ENCODE measurements at regions not wholly inside any gene's neighbourhood (a gene's known extent, or its start where the extent isn't known, plus 50 kb on each side); places are given as distances from the start of the nearest gene placed in this dataset.
"Not testable (repeated sequence)": the region's sequence is repeated elsewhere in the genome, so short reads cannot be mapped to it uniquely, and the experiment has no call there.

DNA sequence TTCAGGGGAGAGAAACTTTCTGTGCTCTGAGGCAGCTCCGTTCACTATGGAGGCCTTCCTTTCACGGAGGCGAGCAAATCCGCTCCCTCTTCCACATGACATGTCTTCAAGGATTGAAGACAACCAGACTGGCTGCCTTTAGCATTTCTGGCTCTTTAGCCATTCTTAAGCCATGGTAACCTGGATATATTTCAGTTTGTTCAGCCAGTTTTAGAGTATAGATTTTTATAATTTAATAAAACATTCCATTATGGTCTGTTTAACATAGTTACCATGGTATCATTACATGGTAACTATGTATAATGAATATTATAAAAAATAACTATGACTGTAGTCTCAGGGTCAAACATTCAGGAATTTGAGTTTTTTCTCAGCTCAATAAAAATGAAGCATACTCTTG lies 54.2 kb upstream of the NFIA start:
- intact Hi-C loops (cut with DNase I): no loop called here
- no peak for DNase-seq (ENCODE audit: low spot score)

DNA sequence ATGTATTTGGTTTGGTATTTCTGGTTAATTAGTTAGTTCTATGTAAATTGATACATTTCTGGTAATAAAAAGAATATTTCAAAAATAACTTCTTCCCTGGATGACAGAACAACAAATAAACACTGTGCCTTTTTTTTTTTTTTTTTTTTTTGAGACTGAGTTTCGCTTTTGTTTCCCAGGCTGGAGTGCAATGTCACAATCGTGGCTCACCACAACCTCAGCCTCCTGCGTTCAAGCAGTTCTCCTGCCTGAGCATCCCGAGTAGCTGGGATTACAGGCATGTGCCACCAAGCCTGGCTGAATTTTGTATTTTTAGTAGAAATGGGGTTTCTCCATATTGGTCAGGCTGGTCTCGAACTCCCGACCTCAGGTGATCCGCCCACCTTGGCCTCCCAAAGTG lies 64.3 kb upstream of the NFIA start:
- DNase-seq (ENCODE audit: low spot score); intact Hi-C loops (cut with DNase I): not testable (repeated sequence)

DNA sequence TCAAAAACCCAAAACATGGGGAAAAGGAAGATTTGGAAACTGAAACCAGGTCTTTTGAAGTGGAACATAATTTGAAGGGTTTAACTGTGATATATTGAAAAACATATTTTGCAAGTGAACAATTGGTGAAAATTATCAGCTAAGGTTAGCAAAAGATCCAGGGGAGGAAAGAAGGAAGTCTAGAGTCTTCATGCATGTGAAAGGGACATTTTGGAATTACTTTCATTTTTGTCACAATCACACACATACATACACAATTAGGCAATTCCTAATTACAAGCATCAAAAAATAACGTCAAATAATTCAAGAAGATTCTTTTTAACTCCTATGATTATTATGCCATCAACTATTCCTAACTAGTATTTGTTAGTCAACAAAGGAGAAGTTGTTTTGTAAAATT lies 64.7 kb upstream of the NFIA start:
- DNase-seq (ENCODE audit: low spot score): no peak
- intact Hi-C loops (cut with DNase I): no loop called here

DNA sequence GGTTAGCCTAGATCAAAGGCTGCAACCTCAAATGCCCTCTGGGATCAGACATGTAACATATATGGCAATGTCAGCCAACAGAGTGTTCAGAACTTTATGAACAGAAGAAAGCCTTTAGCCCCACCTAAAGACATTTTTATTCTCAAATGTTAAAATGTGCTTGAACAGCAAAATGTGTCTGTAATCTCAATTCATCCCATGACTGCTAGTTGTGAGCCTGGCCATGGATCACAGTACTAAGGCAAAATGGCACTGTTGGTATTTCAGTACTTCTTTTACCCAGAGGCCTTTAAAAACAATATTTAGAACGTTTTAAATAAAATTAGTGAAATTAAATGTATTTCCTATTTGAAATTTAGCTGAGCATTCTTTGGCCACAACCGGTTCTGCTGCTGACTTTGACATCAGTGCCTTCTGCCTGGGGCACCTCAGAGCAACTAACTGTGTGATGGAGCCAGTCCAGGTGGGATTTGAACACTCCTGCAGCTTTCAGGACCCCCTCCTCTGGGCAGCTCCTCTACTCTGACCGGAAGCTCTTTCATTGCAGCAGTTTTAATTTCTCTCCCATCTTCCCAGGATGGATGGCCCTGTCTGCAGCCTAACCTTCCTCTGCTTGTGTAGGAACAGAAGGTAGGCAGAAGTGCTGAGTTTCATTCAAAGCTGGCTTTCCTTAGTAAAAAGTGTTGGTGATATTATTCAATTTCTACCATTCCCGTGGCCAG lies 68.3 kb upstream of the NFIA start:
- no peak for DNase-seq (ENCODE audit: low spot score)
- intact Hi-C loops (cut with DNase I): no loop called here

DNA sequence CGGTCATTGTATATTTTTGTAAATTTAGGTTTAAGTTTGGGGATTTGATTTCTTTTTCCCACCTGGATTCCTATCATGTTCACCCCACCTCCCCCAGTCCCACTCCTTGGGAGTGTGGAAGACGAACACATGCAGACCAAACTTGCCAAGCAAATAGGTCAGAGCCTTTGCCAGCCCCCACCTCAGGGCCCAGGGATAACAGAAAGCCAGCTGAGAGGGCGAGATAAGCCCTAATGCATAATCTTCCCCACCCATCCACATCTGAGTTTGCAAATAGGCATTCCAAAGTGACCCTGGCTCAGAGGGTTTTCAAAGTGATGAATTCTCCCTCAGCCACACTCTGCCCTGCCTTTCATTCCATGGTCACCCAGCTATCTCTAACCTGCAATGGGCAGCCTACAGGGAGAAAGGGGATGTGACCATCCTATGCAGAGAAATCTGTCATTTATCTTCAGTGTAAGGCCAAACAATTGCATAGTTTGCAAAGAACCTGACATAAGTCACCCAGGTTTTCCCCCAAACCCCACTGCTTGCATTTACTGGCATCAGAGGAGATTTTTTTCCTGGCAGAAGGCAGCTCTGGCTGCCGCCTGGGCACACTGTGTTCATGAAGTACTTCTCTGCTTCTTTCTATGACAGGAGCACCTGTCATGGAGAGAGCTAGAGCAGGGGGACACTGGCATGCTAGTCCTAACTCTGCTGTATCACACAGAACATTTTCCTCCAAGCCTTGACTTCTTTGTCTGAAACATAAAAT lies 69.0 kb upstream of the NFIA start:
- no peak for DNase-seq (ENCODE audit: low spot score)
- intact Hi-C loops (cut with DNase I): no loop called here

DNA sequence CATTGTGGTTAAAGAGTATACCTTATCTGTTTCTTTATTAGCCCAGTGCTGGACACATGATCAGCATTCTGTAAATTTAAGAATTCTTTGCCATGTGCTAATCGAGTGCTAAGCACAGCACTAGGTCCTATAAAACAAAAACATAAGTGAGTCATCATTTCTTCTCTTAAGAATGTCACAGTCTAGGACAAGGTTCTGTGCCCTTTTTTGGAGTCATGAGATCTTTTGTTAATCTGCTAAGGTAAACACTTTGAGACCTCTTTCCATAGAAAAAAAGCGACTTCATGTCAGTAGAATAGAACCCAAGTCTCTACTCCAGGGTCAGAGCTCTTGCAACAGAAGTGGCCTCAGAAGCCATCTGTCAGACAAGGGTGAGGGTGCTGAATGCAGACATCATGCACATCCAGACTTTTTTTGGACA lies 70.0 kb upstream of the NFIA start:
- intact Hi-C loops (cut with DNase I): no loop called here

DNA sequence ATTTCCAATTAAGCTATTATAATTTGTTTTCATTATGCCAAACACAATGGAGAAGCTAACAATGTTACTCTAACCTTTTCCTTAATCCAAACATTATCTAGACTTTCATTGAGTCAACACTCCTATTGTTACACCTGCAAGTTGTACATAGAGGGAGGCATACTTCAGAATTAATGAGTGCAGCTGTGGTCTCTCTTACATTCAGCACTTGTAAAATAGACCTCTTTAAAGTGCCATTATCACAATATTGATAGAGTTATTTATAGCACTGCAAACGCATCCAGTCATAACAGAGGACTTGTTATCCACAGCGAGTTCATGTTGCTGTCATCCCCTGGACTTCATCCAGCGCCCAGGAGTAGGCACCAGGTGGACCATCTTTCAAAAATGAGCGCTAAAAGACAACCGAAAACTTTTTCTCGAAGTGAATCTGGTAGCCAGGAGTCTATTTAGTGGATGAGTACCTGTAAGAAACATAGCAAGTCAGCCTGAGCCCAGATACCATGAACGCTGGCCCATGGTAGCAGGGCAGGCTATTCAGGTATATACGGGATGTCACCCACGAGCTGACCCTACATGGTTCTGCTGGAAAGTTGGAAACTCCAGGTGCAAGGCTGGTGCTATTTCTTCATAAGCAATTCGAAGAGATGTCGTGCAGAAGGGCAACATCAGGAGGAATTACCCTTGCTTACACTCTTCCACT lies 70.6 kb upstream of the NFIA start:
- no peak for DNase-seq (ENCODE audit: low spot score)
- intact Hi-C loops (cut with DNase I): no loop called here

More for the DNA sequence above, 70.0 kb upstream of the NFIA start:
- no peak for DNase-seq (ENCODE audit: low spot score)

DNA sequence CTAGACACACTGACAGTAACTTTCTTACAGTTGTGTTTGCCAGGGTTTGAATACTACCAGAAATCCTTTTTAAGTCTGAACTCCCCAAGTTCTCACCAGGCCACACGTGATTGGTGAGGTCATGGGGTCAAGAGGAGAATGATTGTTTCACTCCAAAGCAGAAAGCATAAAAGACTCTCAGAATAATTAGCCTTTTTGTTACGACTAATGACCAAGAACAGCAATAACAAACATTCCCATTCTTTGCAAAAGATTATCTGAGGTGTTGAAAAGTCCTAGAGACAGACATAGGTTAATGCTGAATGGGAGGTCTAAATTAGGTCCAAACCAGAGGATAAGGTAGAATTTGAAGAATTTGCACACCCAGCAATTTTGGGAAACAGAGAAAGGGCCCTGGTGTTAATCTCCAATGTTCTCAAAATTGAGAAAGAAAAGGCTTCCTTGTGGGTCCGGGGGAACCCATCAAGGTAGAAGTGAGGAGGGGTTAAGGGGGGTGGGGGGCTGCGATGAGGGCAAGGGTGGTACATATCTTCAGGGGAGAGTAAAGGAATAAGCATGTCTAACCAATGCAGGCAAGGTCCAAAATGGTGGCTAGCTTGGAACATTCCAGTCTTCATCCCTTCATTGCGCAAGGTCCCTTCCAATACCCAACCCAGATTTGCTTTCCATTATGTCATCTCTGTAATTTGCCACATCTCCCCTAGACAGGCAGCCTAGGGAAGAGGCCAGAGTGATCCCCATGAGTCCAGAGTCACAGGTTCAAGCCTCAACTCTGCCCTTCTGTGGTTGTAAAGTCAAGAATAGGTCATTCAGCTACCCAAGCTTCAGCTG lies 74.6 kb upstream of the NFIA start:
- intact Hi-C loops (cut with DNase I): no loop called here
- no peak for DNase-seq (ENCODE audit: low spot score)

DNA sequence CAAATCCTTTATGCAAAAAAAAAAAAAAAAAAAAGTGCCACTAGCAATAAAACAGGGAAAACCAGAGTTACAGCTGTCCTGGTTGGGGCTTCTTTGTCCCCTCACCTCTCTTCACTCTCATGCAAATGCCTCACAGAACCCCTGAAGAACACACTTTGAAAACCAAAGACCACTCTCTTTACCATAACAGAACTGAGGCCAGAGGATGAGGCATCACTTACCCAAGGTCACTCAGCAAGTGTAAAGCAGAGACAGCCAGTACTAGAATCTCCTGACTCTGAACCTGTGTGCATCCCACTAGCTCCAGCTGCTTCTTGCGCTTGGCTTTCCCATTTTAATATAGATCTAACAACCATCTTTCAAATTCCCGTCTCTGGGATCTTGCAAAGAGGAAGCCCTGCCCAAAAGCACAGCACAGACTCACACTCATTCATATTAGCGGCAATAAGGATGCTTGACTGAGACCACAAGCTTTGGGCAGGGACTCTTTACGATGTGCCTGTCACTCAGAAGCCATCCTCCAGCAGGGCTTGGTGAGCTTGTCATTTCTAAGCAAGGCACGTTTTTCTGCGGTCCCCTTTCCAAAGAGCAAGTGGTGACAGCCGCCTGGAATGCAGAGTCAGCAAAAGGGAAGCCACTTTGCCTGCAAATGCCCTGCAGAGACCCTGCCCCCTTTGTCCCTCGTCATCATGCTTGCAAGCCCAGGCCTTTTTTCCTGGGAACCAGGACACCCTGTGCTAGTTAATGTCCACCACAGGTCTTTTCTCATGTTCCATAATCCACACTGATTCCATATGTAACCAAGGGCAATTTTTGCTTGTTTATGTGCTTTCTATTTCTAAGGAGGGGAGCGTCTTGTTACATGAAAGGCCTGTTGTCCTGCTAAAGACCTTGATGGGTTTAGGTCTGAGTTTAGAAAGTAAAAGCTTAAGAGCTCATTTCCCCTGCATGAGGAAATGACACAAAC lies 76.5 kb upstream of the NFIA start:
- intact Hi-C loops (cut with DNase I): no loop called here
- DNase-seq (ENCODE audit: low spot score): no peak

DNA sequence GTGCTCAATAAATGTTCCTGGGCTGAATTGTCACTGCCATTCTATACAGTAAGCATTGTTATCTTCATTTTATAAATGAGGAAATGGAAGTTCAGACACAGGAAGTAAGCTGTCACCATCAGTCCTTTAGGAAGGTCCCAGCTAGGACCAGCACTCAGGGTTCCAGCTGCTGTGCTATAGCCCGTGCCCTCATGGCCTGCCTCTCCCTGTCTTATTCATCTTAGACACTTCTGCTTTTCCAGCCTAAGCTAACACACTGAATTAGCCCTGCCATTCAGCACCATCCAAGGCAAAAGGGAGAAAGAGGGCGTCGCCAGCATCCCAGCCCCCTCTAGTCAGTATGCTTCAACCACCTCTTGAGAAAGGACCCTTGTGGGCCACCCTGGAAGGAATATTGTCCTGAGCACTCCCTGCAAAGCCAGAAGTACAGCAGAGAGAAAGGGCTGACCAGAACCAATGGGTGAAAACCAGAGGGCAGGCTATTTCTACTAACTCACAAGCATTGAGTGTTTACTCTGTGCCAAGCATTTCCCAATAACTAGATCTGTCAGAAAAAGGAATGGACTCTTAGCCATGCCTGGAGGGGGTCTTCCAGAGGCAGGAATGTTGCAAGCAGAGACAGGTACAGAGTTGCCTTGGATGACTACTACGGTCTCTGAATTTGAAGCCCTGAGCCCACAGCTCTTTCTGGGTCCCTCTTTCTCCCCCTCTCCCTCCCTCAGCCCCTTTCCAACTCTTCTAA lies 77.9 kb upstream of the NFIA start:
- DNase-seq (ENCODE audit: low spot score): no peak
- intact Hi-C loops (cut with DNase I): no loop called here

DNA sequence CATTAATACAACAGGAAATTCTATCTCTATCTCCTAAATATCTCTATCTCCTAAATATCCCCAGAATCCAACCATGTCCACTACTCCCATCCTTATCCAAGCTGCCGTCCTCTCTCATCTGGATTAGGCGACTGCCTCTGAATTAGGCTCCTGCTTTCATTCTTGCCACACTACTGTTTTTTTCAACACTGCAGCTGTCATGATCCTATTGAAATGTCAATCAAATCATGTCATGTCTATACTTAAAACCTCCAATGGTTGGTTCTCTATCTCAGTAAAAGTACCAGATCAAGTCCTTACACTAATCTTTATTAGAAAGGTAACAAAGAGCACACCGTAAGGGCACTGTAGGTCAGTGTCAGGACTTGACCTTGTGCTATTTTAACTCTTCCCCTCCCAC lies 82.0 kb upstream of the NFIA start:
- DNase-seq (ENCODE audit: low spot score): no peak
- intact Hi-C loops (cut with DNase I): no loop called here

DNA sequence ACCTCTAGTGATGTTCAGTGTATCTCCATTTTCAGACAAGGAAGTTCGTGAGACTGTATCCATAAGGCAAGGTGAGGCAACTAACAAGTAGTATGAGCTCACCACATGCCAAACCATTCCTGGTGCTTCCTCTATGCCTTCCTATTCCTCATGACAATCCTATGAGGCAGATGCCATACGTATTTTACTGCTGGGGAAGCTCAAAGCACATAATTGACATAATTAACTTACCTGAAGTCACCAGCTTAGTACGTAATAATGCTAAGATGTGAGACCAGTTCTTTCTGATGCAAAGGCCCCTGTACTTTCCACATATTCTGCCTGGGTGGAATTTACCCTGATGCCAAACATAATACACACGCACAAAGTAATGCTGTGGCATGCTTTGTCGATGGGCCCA lies 83.6 kb upstream of the NFIA start:
- intact Hi-C loops (cut with DNase I): no loop called here
- no peak for DNase-seq (ENCODE audit: low spot score)

DNA sequence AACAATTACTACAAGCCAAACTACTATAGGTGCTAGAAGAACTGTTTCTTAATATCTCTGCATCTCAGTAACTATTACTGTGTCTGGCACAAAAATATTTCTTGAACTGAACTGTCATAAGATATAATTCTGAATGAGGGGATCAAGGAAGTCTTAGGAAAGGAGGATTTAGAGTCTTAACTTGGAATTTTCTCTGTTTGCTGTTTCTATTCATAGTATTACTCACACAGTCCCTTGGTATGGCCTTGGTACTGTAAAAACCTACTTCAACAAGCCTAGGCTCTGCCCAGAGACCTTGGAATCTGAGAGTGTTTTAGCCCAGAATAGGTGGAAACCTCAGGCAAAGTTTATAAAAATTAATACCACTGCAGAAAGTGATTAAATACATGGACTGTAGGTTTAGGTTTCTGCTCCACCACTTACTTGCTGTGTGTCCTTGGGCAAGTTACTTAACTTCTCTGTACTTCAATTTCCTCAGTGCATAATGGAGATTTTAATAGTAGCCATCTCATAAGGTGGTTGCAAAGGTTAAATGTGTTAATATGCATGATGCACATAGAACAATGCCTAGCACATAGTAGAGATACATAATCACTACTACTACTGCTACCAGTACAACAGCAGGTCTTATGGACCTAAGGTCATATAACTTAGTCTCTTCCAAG lies 87.4 kb upstream of the NFIA start:
- DNase-seq (ENCODE audit: low spot score): no peak
- intact Hi-C loops (cut with DNase I): no loop called here

DNA sequence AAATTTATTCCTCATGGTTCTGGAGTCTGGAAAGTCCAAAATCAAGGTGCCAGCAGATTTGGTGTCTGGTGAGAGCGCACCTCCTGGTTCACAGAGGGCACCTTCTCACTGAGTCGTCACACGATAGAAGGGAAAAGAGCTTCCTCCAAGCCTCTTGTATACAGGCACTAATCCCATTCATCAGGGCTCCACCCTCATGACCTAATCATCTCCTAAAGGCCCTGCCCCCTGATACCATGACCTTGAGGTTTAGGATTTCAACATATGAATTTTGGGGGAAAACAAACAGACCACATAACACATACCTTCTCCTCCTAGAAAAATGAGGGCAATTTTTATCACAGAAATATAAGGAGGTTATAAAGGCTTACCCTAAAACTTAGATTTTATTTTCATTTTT lies 88.0 kb upstream of the NFIA start:
- intact Hi-C loops (cut with DNase I): no loop called here
- no peak for DNase-seq (ENCODE audit: low spot score)

DNA sequence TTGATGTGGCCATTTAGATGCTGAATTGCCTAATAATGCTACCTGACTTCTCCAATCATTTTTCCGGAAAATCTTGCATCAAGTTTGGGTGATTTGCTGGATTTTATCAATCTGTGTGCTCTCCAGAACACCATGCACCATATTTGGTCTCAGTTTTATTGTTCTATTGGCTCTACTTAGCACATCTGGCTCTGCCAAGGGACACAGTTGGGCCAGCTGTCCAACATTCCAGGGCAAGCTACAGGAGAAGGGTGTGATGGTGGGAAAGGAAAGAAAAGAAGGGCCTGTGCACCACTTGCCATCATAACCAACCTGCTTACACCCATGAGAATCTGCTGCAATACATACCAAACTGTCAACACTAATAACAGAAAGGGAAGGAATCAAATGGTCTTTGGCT lies 90.2 kb upstream of the NFIA start:
- no peak for DNase-seq (ENCODE audit: low spot score)
- intact Hi-C loops (cut with DNase I): no loop called here

DNA sequence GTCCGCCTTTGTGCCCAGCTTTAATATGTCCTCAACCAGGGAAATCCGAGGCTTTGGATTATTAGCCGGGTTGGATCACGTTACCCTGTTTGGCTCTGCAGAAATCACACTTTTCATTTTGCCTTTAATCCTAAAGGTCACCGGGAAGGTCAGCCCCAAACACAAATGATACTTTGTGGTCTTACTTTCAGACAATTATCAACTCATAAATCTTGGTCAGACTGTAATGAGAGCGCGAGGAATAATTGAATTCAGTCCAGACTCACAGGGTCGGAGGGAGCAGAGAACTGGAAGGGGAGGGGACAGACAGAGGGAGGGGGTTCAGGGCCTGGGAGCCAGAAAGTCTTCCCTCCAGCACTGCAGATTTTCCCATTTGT lies 91.7 kb upstream of the NFIA start:
- no peak for DNase-seq (ENCODE audit: low spot score)
- intact Hi-C loops (cut with DNase I): no loop called here

DNA sequence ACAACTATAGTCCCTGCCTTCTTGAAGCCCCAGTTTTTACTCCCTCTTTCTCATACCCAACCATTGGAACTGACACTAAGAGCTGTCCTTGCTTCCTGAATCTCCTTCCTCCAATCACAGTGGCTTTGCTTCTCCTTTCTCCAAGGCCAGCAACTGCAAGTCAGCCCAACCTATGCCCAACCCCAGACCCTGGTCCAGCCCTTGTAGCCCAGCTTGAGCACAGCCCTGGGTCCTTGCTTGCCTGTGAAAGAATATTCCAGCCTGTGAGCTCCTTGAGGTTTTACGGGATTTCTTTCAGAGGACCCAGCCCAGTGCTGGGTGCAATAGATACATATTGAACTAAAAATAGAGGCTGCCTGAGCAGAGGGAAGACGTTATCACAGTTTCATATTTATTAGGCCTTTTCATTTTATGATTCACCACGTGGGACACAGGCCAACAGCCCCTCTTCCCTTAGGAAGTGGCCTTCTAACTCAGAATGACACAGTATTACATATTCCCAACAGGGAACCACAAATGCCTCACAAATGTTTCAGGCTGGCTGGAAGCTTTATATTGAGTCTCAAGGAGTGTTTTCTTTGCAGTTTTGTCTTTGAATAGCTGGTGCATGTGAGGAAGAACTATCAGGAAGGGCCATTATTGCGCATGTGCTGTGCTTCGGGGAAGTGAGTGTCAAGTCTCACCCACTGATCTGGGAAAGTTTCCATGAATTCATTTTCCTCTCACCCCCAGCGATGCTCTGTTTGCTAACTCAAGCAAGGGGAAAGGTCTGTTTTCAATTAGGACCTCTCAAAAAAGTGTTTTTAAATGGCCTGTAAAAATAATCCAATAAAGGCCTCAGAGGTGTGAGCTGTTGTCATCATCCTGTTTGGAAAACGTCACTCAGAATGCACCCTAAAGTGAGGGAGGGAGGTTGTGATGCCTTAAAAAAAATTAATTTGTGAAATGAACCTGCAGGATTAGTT lies 92.3 kb upstream of the NFIA start:
- no peak for DNase-seq (ENCODE audit: low spot score)
- intact Hi-C loops (cut with DNase I): no loop called here
